Smooth muscle cell (in vitro differentiated cells): ENCODE measurements at regions not wholly inside any gene's neighbourhood (a gene's known extent, or its start where the extent isn't known, plus 50 kb on each side); places are given as distances from the start of the nearest gene placed in this dataset.

Source experiments
- DNase-seq: peaks from one replicate; lab custom pipeline; 2025; ENCODE audit not compliant: unreplicated experiment; lab: John Stamatoyannopoulos, UW
- H2AFZ ChIP-seq: fragments of 200-600 bp; sonication (generic); 2 replicates; pipeline ENCODE4 v1.6.0; 2016; ENCODE audit warnings: antibody characterized with exemption, low read depth, mild to moderate bottlenecking
- H3F3A ChIP-seq: fragments of 200-600 bp; sonication (generic); 2 replicates; pipeline ENCODE4 v1.6.0; 2017; ENCODE audit warnings: antibody characterized with exemption, low read depth
- H3K27ac ChIP-seq: fragments of 200-600 bp; sonication (generic); 2 replicates; pipeline ENCODE4 v1.5.1; 2016; ENCODE audit warnings: low read depth, mild to moderate bottlenecking
- H3K27me3 ChIP-seq: fragments of 200-600 bp; sonication (generic); 2 replicates; pipeline ENCODE4 v1.6.1; 2016; ENCODE audit warnings: low read depth, mild to moderate bottlenecking
- H3K36me3 ChIP-seq: fragments of 200-600 bp; sonication (generic); 2 replicates; pipeline ENCODE4 v1.5.1; 2016; ENCODE audit warnings: low read depth
- H3K4me1 ChIP-seq: fragments of 200-600 bp; sonication (generic); 2 replicates; pipeline ENCODE4 v1.5.1; 2016; ENCODE audit warnings: low read depth
- H3K4me2 ChIP-seq: fragments of 200-600 bp; sonication (generic); 2 replicates; pipeline ENCODE4 v1.6.0; 2016; ENCODE audit warnings: mild to moderate bottlenecking
- H3K4me3 ChIP-seq: fragments of 200-600 bp; sonication (generic); 2 replicates; pipeline ENCODE4 v1.5.1; 2016; ENCODE audit warnings: mild to moderate bottlenecking
- H3K79me2 ChIP-seq: fragments of 200-600 bp; sonication (generic); 2 replicates; pipeline ENCODE4 v1.6.0; 2016; ENCODE audit warnings: low read depth, mild to moderate bottlenecking
- H3K9ac ChIP-seq: fragments of 200-600 bp; sonication (generic); 2 replicates; pipeline ENCODE4 v1.6.0; 2016; ENCODE audit warnings: low read depth
- H3K9me3 ChIP-seq: fragments of 200-600 bp; sonication (generic); replicated peaks from 2 replicates; pipeline ENCODE4 v1.5.1; 2016; ENCODE audit warnings: low read depth
- H4K20me1 ChIP-seq: fragments of 200-600 bp; sonication (generic); 2 replicates; pipeline ENCODE4 v1.6.0; 2016; ENCODE audit warnings: low read depth
- CTCF ChIP-seq: fragments of 200-600 bp; sonication (generic); IDR thresholded peaks from 2 replicates; pipeline ENCODE4 v1.5.1; 2017; ENCODE audit warnings: borderline replicate concordance, mild to moderate bottlenecking, antibody characterized with exemption; ENCODE audit not compliant: insufficient read depth, poor library complexity, severe bottlenecking
- WGBS: methylation state at CpG from one replicate; pipeline ENCODE4 v1.1.7; 2016; ENCODE audit warnings: low lambda C conversion rate; 5-methylcytosine and 5-hydroxymethylcytosine counted together

- no peak overlapping the region for H3K9ac ChIP-seq
- no peaks in the 10 kb centered on the region for H3K36me3 ChIP-seq
- TF ChIP-seq CTCF, result no peak
- no peaks in the 10 kb centered on the region for H3F3A ChIP-seq
- no peaks in the 10 kb centered on the region for H3K79me2 ChIP-seq
- H4K20me1 ChIP-seq, result no peaks in the 10 kb centered on the region
- no peaks in the 10 kb centered on the region for H3K9me3 ChIP-seq
- H3K27ac ChIP-seq, result no peak overlapping the region
- no peak overlapping the region for H3K4me3 ChIP-seq
- H2AFZ ChIP-seq, result no peak overlapping the region
- peaks cover 7% of the 10 kb centered on the region for H3K4me1 ChIP-seq
- DNase-seq, result no peak
- no peak overlapping the region for H3K4me2 ChIP-seq
- H3K27me3 ChIP-seq, result no peaks in the 10 kb centered on the region
Observed at GRCh38 chr2:116319935-116320334, 1494.6 kb upstream of the DDX18 start.

- H2AFZ ChIP-seq, result no peak overlapping the region
- no peak overlapping the region for H3K4me2 ChIP-seq
- no peaks in the 10 kb centered on the region for H3F3A ChIP-seq
- no peaks in the 10 kb centered on the region for H3K79me2 ChIP-seq
- H3K9me3 ChIP-seq, result no peaks in the 10 kb centered on the region
- no peaks in the 10 kb centered on the region for H3K27me3 ChIP-seq
- H3K27ac ChIP-seq, result no peak overlapping the region
- no peaks in the 10 kb centered on the region for H3K36me3 ChIP-seq
- no peak for TF ChIP-seq CTCF
- no peak overlapping the region for H3K9ac ChIP-seq
- H3K4me1 ChIP-seq, result no peaks in the 10 kb centered on the region
- WGBS, result 84% methylated on average over 3 of the region's 3 CpGs
- H3K4me3 ChIP-seq, result no peak overlapping the region
- no peak for DNase-seq
- no peaks in the 10 kb centered on the region for H4K20me1 ChIP-seq
Observed at GRCh38 chr2:116329280-116329679, 1485.2 kb upstream of the DDX18 start.

GRCh38 chr2:116340690-116341089, 1473.8 kb upstream of the DDX18 start:
- 85% methylated on average over 2 of the region's 2 CpGs for WGBS
- H3K9me3 ChIP-seq, result no peaks in the 10 kb centered on the region
- no peak for DNase-seq
- no peaks in the 10 kb centered on the region for H3K79me2 ChIP-seq
- no peaks in the 10 kb centered on the region for H3K27me3 ChIP-seq
- H3K9ac ChIP-seq, result no peak overlapping the region
- H2AFZ ChIP-seq, result no peak overlapping the region
- H3K36me3 ChIP-seq, result no peaks in the 10 kb centered on the region
- H3K4me2 ChIP-seq, result no peak overlapping the region
- H3K4me1 ChIP-seq, result no peaks in the 10 kb centered on the region
- H4K20me1 ChIP-seq, result no peaks in the 10 kb centered on the region
- TF ChIP-seq CTCF, result no peak
- H3K4me3 ChIP-seq, result no peak overlapping the region
- no peaks in the 10 kb centered on the region for H3F3A ChIP-seq
- no peak overlapping the region for H3K27ac ChIP-seq

- Histone ChIP-seq H3K27me3 (no peaks in the 10 kb centered on the region), H3K4me1 (no peaks in the 10 kb centered on the region)
Observed at GRCh38 chr2:116366212-116366611, 1448.3 kb upstream of the DDX18 start.

More at GRCh38 chr2:116366212-116366611, 1448.3 kb upstream of the DDX18 start:
- 88% methylated on average over 6 of the region's 6 CpGs for WGBS
- H3K4me2 ChIP-seq, result no peak overlapping the region
- no peak for TF ChIP-seq CTCF
- H3K9me3 ChIP-seq, result no peaks in the 10 kb centered on the region
- H4K20me1 ChIP-seq, result no peaks in the 10 kb centered on the region
- no peaks in the 10 kb centered on the region for H3F3A ChIP-seq
- no peak overlapping the region for H2AFZ ChIP-seq
- H3K9ac ChIP-seq, result no peak overlapping the region
- no peak overlapping the region for H3K4me3 ChIP-seq
- no peaks in the 10 kb centered on the region for H3K79me2 ChIP-seq
- DNase-seq, result no peak
- no peak overlapping the region for H3K27ac ChIP-seq
- no peaks in the 10 kb centered on the region for H3K36me3 ChIP-seq
